Trophoblast cell (in vitro differentiated cells and primary cell): ENCODE measurements at regions not wholly inside any gene's neighbourhood (a gene's known extent, or its start where the extent isn't known, plus 50 kb on each side); places are given as distances from the start of the nearest gene placed in this dataset.

ENCODE experiments used
- DNase-seq, 2 donors: peaks; one replicate each; pipeline ENCODE4 v3.0.0-alpha.2; 2016
- H2AFZ ChIP-seq: 2 replicates; pipeline ENCODE4 v1.6.1; 2013; ENCODE audit warnings: low read length, moderate library complexity, mild to moderate bottlenecking; ENCODE audit not compliant: insufficient read depth, poor library complexity
- H2AK5ac ChIP-seq: 2 replicates; pipeline ENCODE4 v1.6.1; 2013; ENCODE audit warnings: mild to moderate bottlenecking, low read length
- H2BK120ac ChIP-seq: 2 replicates; pipeline ENCODE4 v1.6.1; 2013; ENCODE audit warnings: low read length, mild to moderate bottlenecking, moderate library complexity; ENCODE audit not compliant: insufficient read depth, poor library complexity
- H2BK12ac ChIP-seq: 2 replicates; pipeline ENCODE4 v1.6.1; 2013; ENCODE audit warnings: mild to moderate bottlenecking, low read length, moderate library complexity
- H2BK5ac ChIP-seq: 2 replicates; pipeline ENCODE4 v1.6.1; 2013; ENCODE audit warnings: low read length, low read depth, moderate library complexity, mild to moderate bottlenecking; ENCODE audit not compliant: poor library complexity
- H3K14ac ChIP-seq: 2 replicates; pipeline ENCODE4 v1.6.1; 2013; ENCODE audit warnings: mild to moderate bottlenecking, low read length
- H3K18ac ChIP-seq: 2 replicates; pipeline ENCODE4 v1.6.1; 2013; ENCODE audit warnings: mild to moderate bottlenecking, low read length
- H3K23ac ChIP-seq: 2 replicates; pipeline ENCODE4 v1.6.1; 2013; ENCODE audit warnings: low read length
- H3K27ac ChIP-seq: 2 replicates; pipeline ENCODE4 v1.5.1; 2013; ENCODE audit warnings: low read depth, mild to moderate bottlenecking, inconsistent platforms, low read length, moderate library complexity
- H3K27me3 ChIP-seq: 2 replicates; pipeline ENCODE4 v1.6.1; 2013; ENCODE audit warnings: inconsistent platforms, mild to moderate bottlenecking, low read length, moderate library complexity; ENCODE audit not compliant: insufficient read depth
- H3K36me3 ChIP-seq, 2 experiments: 1 replicate in 1 of 2; 2 replicates in 1 of 2; pipeline ENCODE4 v1.6.1; 2013; ENCODE audit warnings: low read length in 2 of 2, mild to moderate bottlenecking in 2 of 2, moderate library complexity in 1 of 2; ENCODE audit not compliant: insufficient read depth in 2 of 2, control insufficient read depth in 1 of 2
- H3K4ac ChIP-seq: 2 replicates; pipeline ENCODE4 v1.6.1; 2013; ENCODE audit warnings: low read depth, mild to moderate bottlenecking, low read length, moderate library complexity
- H3K4me1 ChIP-seq, 2 experiments: 1 replicate in 1 of 2; 2 replicates in 1 of 2; pipeline ENCODE4 v1.6.1; 2013; ENCODE audit warnings: low read length in 2 of 2, mild to moderate bottlenecking in 2 of 2, moderate library complexity in 1 of 2; ENCODE audit not compliant: insufficient read depth in 2 of 2, control insufficient read depth in 1 of 2
- H3K4me2 ChIP-seq: 2 replicates; pipeline ENCODE4 v1.6.1; 2013; ENCODE audit warnings: inconsistent platforms, mild to moderate bottlenecking, low read length, moderate library complexity
- H3K4me3 ChIP-seq: 2 replicates; pipeline ENCODE4 v1.5.1; 2013; ENCODE audit warnings: mild to moderate bottlenecking, low read depth, low read length, inconsistent platforms
- H3K79me1 ChIP-seq: one replicate; pipeline ENCODE4 v1.6.1; 2013; ENCODE audit warnings: low read length
- H3K79me2 ChIP-seq: 2 replicates; pipeline ENCODE4 v1.6.1; 2013; ENCODE audit warnings: low read length, mild to moderate bottlenecking; ENCODE audit not compliant: control insufficient read depth, insufficient read depth, poor library complexity
- H3K9ac ChIP-seq: 2 replicates; pipeline ENCODE4 v1.6.1; 2013; ENCODE audit warnings: mild to moderate bottlenecking, low read length
- H3K9me3 ChIP-seq: 2 replicates; pipeline ENCODE4 v1.6.1; 2013; ENCODE audit warnings: low read depth, mild to moderate bottlenecking, control low read depth, inconsistent platforms, low read length; ENCODE audit not compliant: insufficient read depth
- H4K12ac ChIP-seq: 2 replicates; pipeline ENCODE4 v1.6.1; 2013; ENCODE audit warnings: low read depth, mild to moderate bottlenecking, low read length, moderate library complexity
- H4K8ac ChIP-seq: 2 replicates; pipeline ENCODE4 v1.6.1; 2013; ENCODE audit warnings: low read depth, mild to moderate bottlenecking, low read length, moderate library complexity
- H4K91ac ChIP-seq: one replicate; pipeline ENCODE4 v1.6.1; 2013; ENCODE audit warnings: low read depth, mild to moderate bottlenecking, low read length, moderate library complexity
- whole genome bisulfite sequencing: extraction: QIAGEN DNeasy Blood & Tissue Kit; methylation state at CpG from one replicate; pipeline ENCODE4 v1.1.7; 2013; ENCODE audit warnings: missing lambda C conversion rate; ENCODE audit not compliant: insufficient read length, insufficient coverage; ENCODE audit errors: extremely low coverage; 5-methylcytosine and 5-hydroxymethylcytosine counted together

- no peak for DNase-seq
- no peak overlapping the region for H3K18ac ChIP-seq
- no peak overlapping the region for H4K8ac ChIP-seq
- H3K27me3 ChIP-seq: peaks cover 5% of the 10 kb centered on the region
- no peaks in the 10 kb centered on the region for H3K36me3 ChIP-seq
- no peak overlapping the region for H2BK12ac ChIP-seq
- H3K4ac ChIP-seq: no peak overlapping the region
- no peak overlapping the region for H2BK5ac ChIP-seq
- H2BK120ac ChIP-seq: no peak overlapping the region
- no peak overlapping the region for H4K91ac ChIP-seq
- no peak overlapping the region for H3K9ac ChIP-seq
- H3K4me1 ChIP-seq: peaks cover 0 to 3% of the 10 kb centered on the region in 2 experiments
- H3K4me2 ChIP-seq: no peak overlapping the region
- H3K4me3 ChIP-seq: no peak overlapping the region
- H3K79me2 ChIP-seq: no peaks in the 10 kb centered on the region
- no peak overlapping the region for H3K27ac ChIP-seq
- no peak overlapping the region for H3K23ac ChIP-seq
- H3K79me1 ChIP-seq: no peaks in the 10 kb centered on the region
- peaks cover 11% of the 10 kb centered on the region for H3K9me3 ChIP-seq
- H2AK5ac ChIP-seq: no peak overlapping the region
- H4K12ac ChIP-seq: no peak overlapping the region
- no CpG with 5 or more reads among the region's 3 CpGs for WGBS
- H3K14ac ChIP-seq: no peak overlapping the region
- no peak overlapping the region for H2AFZ ChIP-seq
Observed at GRCh38 chr13:111847964-111848363, 219.0 kb upstream of the SOX1 start.

- no peak overlapping the region for H3K4ac ChIP-seq
- no peak for DNase-seq
- peaks cover 4% of the 10 kb centered on the region for H3K9me3 ChIP-seq
- no peak overlapping the region for H2BK120ac ChIP-seq
- no peak overlapping the region for H3K9ac ChIP-seq
- no peaks in the 10 kb centered on the region for H3K36me3 ChIP-seq
- H3K79me1 ChIP-seq: no peaks in the 10 kb centered on the region
- no peak overlapping the region for H3K4me3 ChIP-seq
- H3K27ac ChIP-seq: no peak overlapping the region
- no peak overlapping the region for H3K14ac ChIP-seq
- H3K27me3 ChIP-seq: peaks cover 5% of the 10 kb centered on the region
- no peak overlapping the region for H2AFZ ChIP-seq
- peaks cover 0 to 3% of the 10 kb centered on the region in 2 experiments for H3K4me1 ChIP-seq
- H3K79me2 ChIP-seq: no peaks in the 10 kb centered on the region
- WGBS: no CpG with 5 or more reads among the region's 7 CpGs
- H3K18ac ChIP-seq: no peak overlapping the region
- no peak overlapping the region for H2BK12ac ChIP-seq
- no peak overlapping the region for H4K91ac ChIP-seq
- no peak overlapping the region for H2AK5ac ChIP-seq
- H2BK5ac ChIP-seq: no peak overlapping the region
- H4K12ac ChIP-seq: no peak overlapping the region
- no peak overlapping the region for H3K23ac ChIP-seq
- no peak overlapping the region for H3K4me2 ChIP-seq
- H4K8ac ChIP-seq: no peak overlapping the region
Observed at GRCh38 chr13:111850458-111850857, 216.5 kb upstream of the SOX1 start.

DNA sequence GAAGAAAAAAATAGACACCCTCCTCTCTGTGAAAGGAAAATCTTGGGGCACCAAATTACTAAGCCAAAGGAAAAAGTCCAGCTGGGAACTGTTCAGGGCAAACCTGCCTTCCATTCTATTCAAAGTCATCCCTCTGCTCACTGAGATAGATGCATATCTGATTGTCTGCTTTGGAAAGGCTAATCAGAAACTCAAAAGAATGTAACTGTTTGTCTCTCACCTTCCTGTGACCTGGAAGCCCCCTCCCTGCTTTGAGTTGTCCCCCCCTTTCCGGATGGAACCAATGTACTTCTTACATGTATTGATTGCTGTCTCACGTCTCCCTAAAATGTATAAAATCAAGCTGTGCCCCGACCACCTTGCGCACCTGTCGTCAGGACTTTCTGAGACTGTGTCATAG, 216.0 kb upstream of the SOX1 start:
- Histone ChIP-seq H3K23ac (no peak overlapping the region), H4K8ac (no peak overlapping the region), H2BK5ac (no peak overlapping the region), H2AFZ (no peak overlapping the region), H2BK12ac (no peak overlapping the region), H3K4me1 (no peaks in the 10 kb centered on the region), H3K36me3 (no peaks in the 10 kb centered on the region), H3K79me1 (no peaks in the 10 kb centered on the region), H3K27me3 (peaks cover 2% of the 10 kb centered on the region), H4K91ac (no peak overlapping the region), H3K4ac (no peak overlapping the region), H4K12ac (no peak overlapping the region), H3K4me2 (no peak overlapping the region), H3K9me3 (no peaks in the 10 kb centered on the region), H3K18ac (no peak overlapping the region), H2AK5ac (no peak overlapping the region), H3K9ac (no peak overlapping the region), H3K27ac (no peak overlapping the region), H3K4me3 (no peak overlapping the region), H2BK120ac (no peak overlapping the region), H3K79me2 (no peaks in the 10 kb centered on the region), H3K14ac (no peak overlapping the region)
- no peak for DNase-seq
- no CpG with 5 or more reads among the region's 5 CpGs for WGBS

- Histone ChIP-seq H3K4ac (no peak overlapping the region), H3K9ac (no peak overlapping the region), H2BK12ac (no peak overlapping the region), H2BK5ac (no peak overlapping the region), H3K4me2 (no peak overlapping the region), H4K91ac (no peak overlapping the region), H3K79me1 (no peaks in the 10 kb centered on the region), H2AFZ (no peak overlapping the region), H3K18ac (no peak overlapping the region), H3K36me3 (no peaks in the 10 kb centered on the region), H3K79me2 (no peaks in the 10 kb centered on the region), H2AK5ac (no peak overlapping the region), H4K8ac (no peak overlapping the region), H2BK120ac (no peak overlapping the region), H3K4me3 (no peak overlapping the region), H3K14ac (no peak overlapping the region), H3K9me3 (peaks cover 1% of the 10 kb centered on the region), H3K27me3 (no peaks in the 10 kb centered on the region), H3K23ac (no peak overlapping the region), H3K27ac (no peak overlapping the region), H4K12ac (no peak overlapping the region), H3K4me1 (no peaks in the 10 kb centered on the region)
- DNase-seq: no peak
- no CpG with 5 or more reads among the region's 23 CpGs for WGBS
Observed at GRCh38 chr13:111852725-111853518, 214.0 kb upstream of the SOX1 start.
